ENCODE measurements at regions not wholly inside any gene's neighbourhood (a gene's known extent, or its start where the extent isn't known, plus 50 kb on each side); places are given as distances from the start of the nearest gene placed in this dataset.

DNA sequence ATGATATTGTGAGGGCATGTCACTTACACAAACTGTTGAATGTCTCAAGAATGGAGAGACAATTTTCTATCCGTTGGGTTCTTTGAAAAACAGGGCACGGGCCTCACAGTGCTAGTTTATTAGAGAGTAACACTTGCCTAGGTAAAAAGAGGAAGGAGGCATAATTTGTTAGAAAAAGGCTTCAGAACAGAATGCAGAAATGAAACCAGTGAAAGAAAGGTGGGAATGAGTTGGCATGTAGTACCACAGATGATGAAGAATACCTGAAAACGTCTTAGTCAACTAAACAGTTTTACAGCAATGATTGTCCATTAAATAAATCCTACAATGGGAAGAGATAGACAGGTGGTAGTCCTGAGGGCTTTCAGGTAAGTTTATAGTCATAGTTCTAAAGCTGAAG lies 1399.7 kb upstream of the CADM2 start:
- no peaks in the 10 kb centered on the region for H3K9me3 ChIP-seq (ENCODE audit: control insufficient read depth, insufficient read depth, low read length)
- H3K4me3 ChIP-seq (ENCODE audit: low read length) = no peak overlapping the region
- H3K27me3 ChIP-seq (ENCODE audit: control insufficient read depth, low read length) = no peaks in the 10 kb centered on the region
- no peaks in the 10 kb centered on the region for H4K20me1 ChIP-seq (ENCODE audit: control insufficient read depth, insufficient read depth, low read depth, low read length)
- no peaks in the 10 kb centered on the region for H3K36me3 ChIP-seq (ENCODE audit: control insufficient read depth, low read length)
- H3K79me2 ChIP-seq (ENCODE audit: control insufficient read depth, low read length) = no peaks in the 10 kb centered on the region
- no peaks in the 10 kb centered on the region for H3K4me1 ChIP-seq (ENCODE audit: control insufficient read depth, low read length)
- H3K27ac ChIP-seq (ENCODE audit: low read depth, low read length) = no peak overlapping the region
- H3K9me2 ChIP-seq (replicated peaks; ENCODE audit: control insufficient read depth, low read length) = no peaks in the 10 kb centered on the region
- no peaks in the 10 kb centered on the region for H3F3A ChIP-seq (ENCODE audit: control insufficient read depth, insufficient read depth)
- H3K4me2 ChIP-seq (ENCODE audit: low read length) = no peak overlapping the region
- TF ChIP-seq, protein P1, sequence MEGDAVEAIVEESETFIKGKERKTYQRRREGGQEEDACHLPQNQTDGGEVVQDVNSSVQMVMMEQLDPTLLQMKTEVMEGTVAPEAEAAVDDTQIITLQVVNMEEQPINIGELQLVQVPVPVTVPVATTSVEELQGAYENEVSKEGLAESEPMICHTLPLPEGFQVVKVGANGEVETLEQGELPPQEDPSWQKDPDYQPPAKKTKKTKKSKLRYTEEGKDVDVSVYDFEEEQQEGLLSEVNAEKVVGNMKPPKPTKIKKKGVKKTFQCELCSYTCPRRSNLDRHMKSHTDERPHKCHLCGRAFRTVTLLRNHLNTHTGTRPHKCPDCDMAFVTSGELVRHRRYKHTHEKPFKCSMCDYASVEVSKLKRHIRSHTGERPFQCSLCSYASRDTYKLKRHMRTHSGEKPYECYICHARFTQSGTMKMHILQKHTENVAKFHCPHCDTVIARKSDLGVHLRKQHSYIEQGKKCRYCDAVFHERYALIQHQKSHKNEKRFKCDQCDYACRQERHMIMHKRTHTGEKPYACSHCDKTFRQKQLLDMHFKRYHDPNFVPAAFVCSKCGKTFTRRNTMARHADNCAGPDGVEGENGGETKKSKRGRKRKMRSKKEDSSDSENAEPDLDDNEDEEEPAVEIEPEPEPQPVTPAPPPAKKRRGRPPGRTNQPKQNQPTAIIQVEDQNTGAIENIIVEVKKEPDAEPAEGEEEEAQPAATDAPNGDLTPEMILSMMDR (IDR thresholded peaks at IDR 0.05; ENCODE audit: low read depth, low read length, poor library complexity, severe bottlenecking) = no peak
- no peak for TF ChIP-seq EZH2phosphoT487 (IDR thresholded peaks at IDR 0.05; ENCODE audit: borderline replicate concordance, low read length)

DNA sequence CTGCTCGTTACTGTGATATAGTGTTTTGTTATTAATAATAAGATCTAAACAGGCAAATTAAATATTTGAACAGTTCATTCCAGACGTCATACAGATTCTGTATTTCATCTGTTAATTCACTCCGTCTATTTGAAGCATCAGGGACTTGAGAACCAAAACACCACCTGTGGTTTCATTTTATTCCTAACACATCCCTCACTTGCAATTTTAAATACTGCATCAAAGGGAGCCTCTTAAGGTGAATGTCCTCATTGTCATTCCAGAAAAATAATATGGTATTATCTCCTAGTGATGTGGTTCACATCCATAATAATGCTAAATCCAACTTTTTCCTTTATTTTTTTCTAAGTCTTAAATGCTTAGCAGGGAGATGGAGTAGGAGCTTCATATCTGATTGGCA lies 1390.9 kb upstream of the CADM2 start:
- Histone ChIP-seq H4K20me1 (ENCODE audit: control insufficient read depth, insufficient read depth, low read depth, low read length) (no peaks in the 10 kb centered on the region), H3K9me2 (replicated peaks; ENCODE audit: control insufficient read depth, low read length) (no peaks in the 10 kb centered on the region), H3K9me3 (ENCODE audit: control insufficient read depth, insufficient read depth, low read length) (no peaks in the 10 kb centered on the region), H3K79me2 (ENCODE audit: control insufficient read depth, low read length) (no peaks in the 10 kb centered on the region), H3K36me3 (ENCODE audit: control insufficient read depth, low read length) (no peaks in the 10 kb centered on the region), H3K27me3 (ENCODE audit: control insufficient read depth, low read length) (no peaks in the 10 kb centered on the region), H3F3A (ENCODE audit: control insufficient read depth, insufficient read depth) (no peaks in the 10 kb centered on the region), H3K4me2 (ENCODE audit: low read length) (no peak overlapping the region), H3K4me1 (ENCODE audit: control insufficient read depth, low read length) (no peaks in the 10 kb centered on the region), H3K4me3 (ENCODE audit: low read length) (no peak overlapping the region), H3K27ac (ENCODE audit: low read depth, low read length) (no peak overlapping the region)
- TF ChIP-seq, protein P1 (IDR thresholded peaks at IDR 0.05; ENCODE audit: low read depth, low read length, poor library complexity, severe bottlenecking) = no peak
- no peak for TF ChIP-seq EZH2phosphoT487 (IDR thresholded peaks at IDR 0.05; ENCODE audit: borderline replicate concordance, low read length)

DNA sequence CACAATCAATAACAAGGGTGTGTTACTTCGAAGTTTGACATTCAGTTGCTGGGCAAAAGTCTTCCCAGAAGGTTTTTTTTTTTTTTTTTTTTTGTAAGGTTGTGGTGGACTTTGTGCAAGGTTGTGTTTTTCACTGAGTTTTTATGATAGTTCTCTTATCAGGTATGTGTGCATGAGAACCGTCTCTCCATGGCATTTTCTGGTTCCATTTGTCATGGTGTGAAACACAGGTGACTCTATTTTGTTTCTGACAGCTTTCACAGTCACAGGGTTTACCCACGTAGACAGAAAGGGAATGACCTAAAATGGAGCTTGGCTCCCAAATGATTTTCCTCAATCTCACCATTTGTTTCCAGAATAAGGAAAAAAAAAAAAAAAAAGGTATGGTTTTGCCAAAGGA lies 1377.2 kb upstream of the CADM2 start:
- Histone ChIP-seq H3K79me2 (ENCODE audit: control insufficient read depth, low read length) (no peaks in the 10 kb centered on the region), H4K20me1 (ENCODE audit: control insufficient read depth, insufficient read depth, low read depth, low read length) (no peaks in the 10 kb centered on the region), H3K27me3 (ENCODE audit: control insufficient read depth, low read length) (no peaks in the 10 kb centered on the region), H3K27ac (ENCODE audit: low read depth, low read length) (no peak overlapping the region), H3K4me1 (ENCODE audit: control insufficient read depth, low read length) (no peaks in the 10 kb centered on the region), H3K4me2 (ENCODE audit: low read length) (no peak overlapping the region), H3K4me3 (ENCODE audit: low read length) (no peak overlapping the region), H3F3A (ENCODE audit: control insufficient read depth, insufficient read depth) (no peaks in the 10 kb centered on the region), H3K9me3 (ENCODE audit: control insufficient read depth, insufficient read depth, low read length) (no peaks in the 10 kb centered on the region), H3K9me2 (replicated peaks; ENCODE audit: control insufficient read depth, low read length) (no peaks in the 10 kb centered on the region), H3K36me3 (ENCODE audit: control insufficient read depth, low read length) (no peaks in the 10 kb centered on the region)
- TF ChIP-seq, protein P1 (IDR thresholded peaks at IDR 0.05; ENCODE audit: low read depth, low read length, poor library complexity, severe bottlenecking) = no peak
- TF ChIP-seq EZH2phosphoT487 (IDR thresholded peaks at IDR 0.05; ENCODE audit: borderline replicate concordance, low read length) = no peak

DNA sequence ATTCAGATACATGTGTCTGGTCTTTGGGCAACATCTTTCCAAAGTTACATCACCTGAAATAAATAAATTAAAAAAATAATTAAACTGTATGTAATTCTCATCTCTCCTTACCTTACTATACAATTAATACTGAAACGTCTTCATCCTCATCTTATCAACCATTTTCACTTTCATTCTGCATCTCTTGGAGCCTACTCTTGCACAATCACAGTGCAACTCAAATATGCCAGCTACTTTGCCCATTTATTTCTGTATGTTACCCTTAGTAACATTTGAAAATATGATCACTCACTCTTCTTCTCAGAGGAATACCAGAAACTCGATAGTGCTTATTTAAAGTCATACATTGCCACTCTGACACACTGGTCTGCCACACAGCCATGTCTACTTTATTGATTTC lies 1357.1 kb upstream of the CADM2 start:
- Histone ChIP-seq H3F3A (ENCODE audit: control insufficient read depth, insufficient read depth) (no peaks in the 10 kb centered on the region), H3K4me1 (ENCODE audit: control insufficient read depth, low read length) (no peaks in the 10 kb centered on the region), H3K4me3 (ENCODE audit: low read length) (no peak overlapping the region), H3K27me3 (ENCODE audit: control insufficient read depth, low read length) (no peaks in the 10 kb centered on the region), H3K9me2 (replicated peaks; ENCODE audit: control insufficient read depth, low read length) (no peaks in the 10 kb centered on the region), H3K4me2 (ENCODE audit: low read length) (no peak overlapping the region), H3K9me3 (ENCODE audit: control insufficient read depth, insufficient read depth, low read length) (no peaks in the 10 kb centered on the region), H3K27ac (ENCODE audit: low read depth, low read length) (no peak overlapping the region), H3K79me2 (ENCODE audit: control insufficient read depth, low read length) (no peaks in the 10 kb centered on the region), H4K20me1 (ENCODE audit: control insufficient read depth, insufficient read depth, low read depth, low read length) (no peaks in the 10 kb centered on the region), H3K36me3 (ENCODE audit: control insufficient read depth, low read length) (no peaks in the 10 kb centered on the region)
- TF ChIP-seq EZH2phosphoT487 (IDR thresholded peaks at IDR 0.05; ENCODE audit: borderline replicate concordance, low read length) = no peak
- TF ChIP-seq, protein P1 (IDR thresholded peaks at IDR 0.05; ENCODE audit: low read depth, low read length, poor library complexity, severe bottlenecking) = no peak

Measured in DOHH2 (cell line).